GM12874 (cell line): ENCODE measurements at regions not wholly inside any gene's neighbourhood (a gene's known extent, or its start where the extent isn't known, plus 50 kb on each side); places are given as distances from the start of the nearest gene placed in this dataset.

Source experiments
- CTCF ChIP-seq: IDR thresholded peaks from 2 replicates; pipeline ENCODE4 v1.5.1; 2011; ENCODE audit warnings: low read depth, mild to moderate bottlenecking, control low read depth, low read length, moderate library complexity; ENCODE audit not compliant: insufficient read depth

DNA sequence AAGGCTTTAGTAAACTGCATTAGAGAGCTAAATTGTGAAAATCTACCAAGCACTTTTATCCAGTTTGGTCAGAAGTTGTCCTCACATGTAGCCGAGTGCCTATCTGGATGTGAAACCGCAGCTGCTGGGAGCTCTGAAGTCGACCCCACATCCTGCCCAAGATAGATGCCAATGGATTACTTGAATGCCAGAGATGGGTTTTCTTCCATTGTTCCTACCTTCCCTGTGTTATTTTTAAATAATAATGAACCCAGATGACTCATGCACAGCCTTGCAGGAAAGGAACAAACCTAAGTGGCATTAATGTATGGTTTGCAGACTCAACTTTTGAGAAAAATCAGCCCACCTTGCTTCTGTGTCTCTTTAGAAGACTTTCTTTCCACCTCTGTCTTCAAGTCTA lies 408.5 kb downstream of the FBXO15 start:
- no peak for TF ChIP-seq CTCF

DNA sequence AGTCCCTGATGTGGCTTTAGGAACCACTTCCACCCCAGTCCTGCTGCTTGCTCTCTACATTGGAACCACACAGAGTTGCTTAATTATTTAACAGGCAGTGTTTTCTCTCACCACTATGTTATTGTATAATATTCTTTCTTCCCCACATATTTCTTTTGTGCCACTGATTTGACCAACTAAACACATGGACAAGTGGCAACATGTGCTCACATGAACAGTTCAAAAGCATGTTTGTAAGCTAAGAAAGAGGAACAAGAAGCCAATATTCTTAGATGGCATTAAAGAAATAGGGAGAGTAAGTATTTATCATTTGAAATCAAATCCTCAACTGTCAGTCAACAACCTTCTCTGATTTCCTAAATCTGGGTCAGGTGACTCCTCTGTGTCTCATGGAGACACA lies 409.6 kb downstream of the FBXO15 start:
- TF ChIP-seq CTCF = no peak

GRCh38 chr18:73735836-73736235 lies 411.8 kb downstream of the FBXO15 start:
- TF ChIP-seq CTCF = no peak

DNA sequence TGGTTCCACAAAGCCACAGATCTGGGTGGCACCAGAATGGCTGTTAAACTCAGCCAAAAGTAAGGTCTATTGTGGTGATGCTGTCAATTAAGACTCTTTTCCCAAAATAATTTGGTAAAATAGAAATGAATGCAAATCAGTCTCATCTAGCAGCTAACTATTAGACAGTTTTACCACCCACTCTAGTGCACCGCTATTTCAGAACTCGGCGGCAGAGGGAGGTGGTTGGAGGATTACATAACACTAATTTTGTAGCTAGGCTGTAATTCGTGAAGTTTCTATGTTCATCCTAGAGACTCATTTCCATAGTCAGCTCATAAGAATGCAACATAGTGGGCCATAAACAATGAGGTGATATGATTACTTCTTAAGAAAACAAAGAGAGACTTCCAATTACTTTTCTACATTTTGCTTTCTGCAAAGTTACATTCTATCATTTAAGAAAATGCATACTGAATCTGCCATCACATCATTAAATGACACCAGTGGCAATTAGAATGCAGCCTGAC lies 413.8 kb downstream of the FBXO15 start:
- no peak for TF ChIP-seq CTCF

DNA sequence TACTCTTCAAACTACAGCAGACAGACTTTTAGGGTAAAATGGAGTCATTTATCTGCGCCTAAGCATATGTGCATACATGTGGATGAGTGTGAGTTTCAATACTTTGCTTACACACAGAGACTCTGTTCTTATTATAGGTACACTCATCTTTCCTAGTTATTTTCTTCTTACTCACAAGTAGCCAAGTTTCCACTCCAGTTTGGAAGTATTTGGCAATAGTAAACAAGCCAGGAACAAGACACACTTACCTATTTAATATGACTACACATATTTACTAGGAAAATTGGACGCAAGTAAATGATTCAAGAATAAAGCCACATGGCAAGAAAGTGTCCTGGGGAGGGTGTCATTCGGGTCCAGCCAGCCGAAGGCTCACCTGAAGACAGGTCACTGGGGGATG lies 414.3 kb downstream of the FBXO15 start:
- TF ChIP-seq CTCF = no peak

DNA sequence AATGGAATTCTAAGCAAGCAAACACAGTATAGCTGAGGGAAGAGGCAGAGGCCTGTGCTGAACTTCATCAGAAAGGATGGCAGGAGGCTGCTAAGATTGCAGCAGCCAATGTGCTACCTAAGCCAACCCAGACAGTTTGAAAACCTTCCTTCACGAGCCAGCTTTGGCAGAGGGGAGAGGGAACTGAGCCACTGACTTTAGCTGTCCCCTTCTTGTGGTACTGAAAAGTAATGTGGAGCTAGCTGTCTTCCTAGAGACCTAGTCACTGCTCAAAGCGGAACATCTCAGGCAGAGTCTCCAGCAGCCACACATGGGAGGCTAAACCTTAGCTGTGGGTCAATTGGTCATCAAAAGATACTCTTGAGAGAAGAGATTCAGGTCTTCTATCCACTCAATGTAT lies 419.0 kb downstream of the FBXO15 start:
- TF ChIP-seq CTCF = no peak

DNA sequence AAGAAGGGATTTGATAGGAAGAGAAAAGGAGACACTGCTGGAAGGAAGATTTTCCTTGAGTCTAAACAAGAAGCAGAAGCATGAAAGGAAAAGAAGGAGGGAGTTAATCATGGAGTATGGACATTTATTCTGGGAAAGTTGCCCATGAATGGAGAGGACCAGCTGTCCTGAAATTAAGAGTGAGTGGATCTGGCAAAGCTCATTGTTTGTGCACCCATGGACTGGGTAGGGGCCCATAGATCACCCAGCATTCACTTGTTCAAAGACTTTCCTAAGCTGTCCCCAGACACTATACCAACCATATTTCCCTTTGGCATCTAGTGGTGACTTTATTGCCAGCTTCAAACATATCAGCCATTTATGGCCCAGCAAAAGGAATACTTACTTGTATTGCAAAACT lies 422.7 kb downstream of the FBXO15 start:
- no peak for TF ChIP-seq CTCF

DNA sequence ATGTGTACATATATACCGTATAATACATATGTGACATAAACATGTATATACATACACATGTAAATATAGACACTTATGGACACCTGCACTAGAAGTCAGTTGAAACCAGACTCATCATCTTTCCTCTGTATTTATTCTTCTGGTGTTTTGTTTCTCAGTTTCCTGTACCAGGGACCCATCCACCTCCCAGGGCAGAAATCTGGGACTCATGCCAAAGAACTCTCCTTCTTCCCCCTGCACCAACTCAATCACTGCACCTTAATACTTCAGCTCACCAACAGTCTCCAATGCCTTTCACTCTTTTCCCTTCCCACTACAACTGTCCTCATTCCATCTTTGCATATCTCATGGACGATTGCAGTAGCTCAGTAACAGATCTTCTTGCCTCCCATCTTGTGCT lies 428.0 kb downstream of the FBXO15 start:
- no peak for TF ChIP-seq CTCF
